HG03108 (cell line): ENCODE measurements at regions not wholly inside any gene's neighbourhood (a gene's known extent, or its start where the extent isn't known, plus 50 kb on each side); places are given as distances from the start of the nearest gene placed in this dataset.
"Not testable (repeated sequence)": the region's sequence is repeated elsewhere in the genome, so short reads cannot be mapped to it uniquely, and the experiment has no call there.

ENCODE experiments used
- ATAC-seq: cut with Tn5 transposase; IDR thresholded peaks from one replicate; pipeline ENCODE4 v1.9.1; 2021; ENCODE audit warnings: moderate library complexity; ENCODE audit not compliant: unreplicated experiment

DNA sequence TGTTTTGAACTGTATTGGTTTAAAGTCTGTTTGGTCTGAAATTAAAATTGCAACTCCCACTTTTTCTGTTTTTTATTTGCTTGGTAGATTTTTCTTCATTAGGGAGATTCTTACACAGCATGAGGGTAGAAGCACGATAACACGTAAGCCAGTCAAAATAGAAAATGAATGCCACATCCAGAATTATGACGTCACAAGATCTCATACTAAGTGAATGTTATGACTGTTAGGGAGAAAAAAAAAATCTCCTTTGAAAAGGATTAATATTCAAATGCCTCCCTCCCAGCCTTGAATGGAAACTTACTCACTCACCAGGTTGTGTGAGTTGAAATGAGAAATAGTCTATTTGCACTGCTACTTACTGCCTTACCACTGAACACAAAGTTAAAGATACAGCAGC lies 670.8 kb downstream of the TFAP2A start:
- ATAC-seq = no peak

DNA sequence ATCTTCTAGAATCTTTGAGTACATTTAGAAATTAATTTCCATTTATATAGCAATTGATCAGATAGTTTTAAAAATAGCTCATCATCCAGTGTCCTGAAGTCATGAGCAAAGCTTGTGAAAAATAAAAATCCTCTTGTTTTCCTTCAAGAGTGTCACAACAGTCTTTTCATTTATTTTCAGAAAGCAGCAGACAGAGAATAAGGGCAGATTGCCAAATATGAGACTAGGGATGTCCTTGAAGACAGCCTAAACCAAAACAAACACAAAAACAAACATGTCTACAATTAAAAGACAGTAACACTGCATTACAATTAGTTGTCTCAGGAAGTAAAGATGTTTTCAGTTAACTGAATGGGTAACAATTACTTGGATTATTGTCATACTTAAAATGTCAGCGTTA lies 682.8 kb downstream of the TFAP2A start:
- no peak for ATAC-seq

DNA sequence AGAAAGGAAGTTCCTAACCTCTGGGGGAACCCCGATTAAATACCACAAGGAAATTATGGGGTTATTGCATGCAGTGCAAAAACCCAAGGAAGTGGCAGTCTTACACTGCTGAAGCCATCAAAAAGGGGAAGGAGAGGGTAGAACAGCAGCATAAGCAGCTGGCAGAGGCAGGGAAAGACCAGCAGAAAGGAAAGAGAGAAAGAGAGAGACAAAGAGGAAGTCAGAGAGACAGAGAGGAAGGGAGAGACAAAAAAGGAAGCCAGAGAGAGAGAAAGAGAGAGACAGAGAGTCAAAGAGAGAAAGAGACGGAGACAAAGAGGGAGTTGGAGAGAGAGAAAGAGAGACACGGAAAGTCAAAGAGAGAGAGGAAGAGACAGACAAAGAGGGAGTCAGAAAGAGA lies 689.1 kb downstream of the TFAP2A start:
- not testable (repeated sequence) for ATAC-seq

DNA sequence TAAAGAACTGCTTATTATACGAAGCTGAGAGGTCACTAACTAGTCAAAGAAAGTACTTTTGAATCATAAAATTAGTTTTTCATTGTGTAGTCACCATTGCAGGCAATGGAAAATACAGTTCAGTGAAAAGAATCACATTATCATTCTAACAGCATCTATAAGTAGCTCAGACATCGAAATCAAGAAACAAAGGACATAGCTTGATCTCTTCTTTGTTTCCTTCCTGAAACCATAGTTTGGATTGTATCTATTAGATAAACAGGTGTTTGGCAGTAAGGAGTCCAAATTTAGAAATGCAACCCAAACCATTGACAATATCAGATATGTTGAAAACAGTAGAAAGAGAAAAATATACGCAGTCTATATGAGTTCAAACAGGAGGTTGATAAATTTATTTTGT lies 697.3 kb downstream of the TFAP2A start:
- ATAC-seq = no peak

DNA sequence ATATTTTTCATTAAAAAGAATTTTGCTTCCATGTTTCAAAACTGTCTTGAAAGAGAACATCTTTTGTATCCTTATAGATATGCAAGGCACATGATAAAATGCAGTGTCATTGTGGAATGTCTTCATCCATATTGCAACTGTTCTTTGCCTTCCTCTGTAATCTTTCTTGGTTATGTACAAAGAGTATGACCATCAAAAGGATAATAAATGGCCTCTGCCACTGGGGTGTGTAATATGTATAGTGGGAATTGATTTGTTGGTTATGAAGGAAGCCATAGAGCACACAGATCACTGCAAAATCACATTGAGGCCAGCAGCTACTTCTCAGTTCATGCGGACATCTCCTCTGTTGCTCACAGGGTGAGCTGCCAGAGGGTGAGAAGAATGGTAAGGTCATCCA lies 703.5 kb downstream of the TFAP2A start:
- ATAC-seq = no peak

DNA sequence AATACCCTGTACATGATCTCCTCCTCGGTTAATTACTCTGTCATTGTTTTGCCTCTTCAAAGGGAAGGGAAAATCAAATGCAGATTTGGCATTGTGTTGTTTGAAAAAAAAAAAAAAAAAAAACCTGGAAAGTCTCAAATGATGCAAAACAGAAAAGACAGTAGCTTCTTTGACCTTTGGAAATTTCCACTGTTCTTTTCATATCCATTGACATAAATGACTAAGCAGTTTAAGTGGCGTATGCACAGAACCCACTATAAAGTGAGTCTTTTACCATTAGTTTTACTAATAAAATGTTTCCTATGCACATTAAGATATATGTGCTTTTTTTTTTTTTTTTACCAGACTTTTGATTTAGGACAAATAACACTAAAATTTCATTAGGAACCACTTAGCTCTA lies 704.3 kb downstream of the TFAP2A start:
- ATAC-seq = no peak

DNA sequence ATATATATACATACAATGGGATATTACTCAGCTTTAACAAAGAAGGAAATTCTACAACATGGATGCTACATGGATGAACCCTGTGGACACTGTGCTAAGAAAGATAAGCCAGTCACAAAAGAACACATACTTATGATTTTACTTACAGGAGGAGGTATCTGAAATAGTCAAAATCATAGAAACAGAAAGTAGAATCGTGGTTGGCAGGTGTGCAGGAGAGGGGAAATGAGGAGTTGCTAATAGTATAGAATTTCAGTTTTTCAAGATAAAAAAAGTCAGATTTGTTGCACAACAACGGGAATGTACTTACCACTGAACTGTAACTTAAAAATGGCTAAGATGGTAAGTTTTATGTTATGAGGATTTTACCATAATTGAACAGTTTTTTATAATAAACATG lies 706.3 kb downstream of the TFAP2A start:
- ATAC-seq = no peak

DNA sequence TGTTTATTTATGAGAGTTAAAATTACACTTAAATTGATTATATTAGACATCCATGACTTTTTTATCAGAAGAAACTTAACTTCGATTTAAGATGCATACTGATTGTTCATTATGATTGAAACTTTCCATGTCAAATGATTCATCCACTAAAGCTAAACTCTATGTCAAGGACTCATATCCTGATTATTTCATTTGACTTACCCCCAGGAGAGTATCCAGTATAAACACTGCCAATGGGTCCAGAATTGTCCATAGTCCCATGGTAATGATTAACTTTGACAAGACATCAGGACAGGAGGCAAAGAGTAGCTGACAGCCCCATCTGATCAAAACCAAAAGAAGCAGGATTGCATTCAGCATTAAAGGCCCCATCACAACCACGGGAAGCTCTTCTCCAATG lies 709.9 kb downstream of the TFAP2A start:
- no peak for ATAC-seq

DNA sequence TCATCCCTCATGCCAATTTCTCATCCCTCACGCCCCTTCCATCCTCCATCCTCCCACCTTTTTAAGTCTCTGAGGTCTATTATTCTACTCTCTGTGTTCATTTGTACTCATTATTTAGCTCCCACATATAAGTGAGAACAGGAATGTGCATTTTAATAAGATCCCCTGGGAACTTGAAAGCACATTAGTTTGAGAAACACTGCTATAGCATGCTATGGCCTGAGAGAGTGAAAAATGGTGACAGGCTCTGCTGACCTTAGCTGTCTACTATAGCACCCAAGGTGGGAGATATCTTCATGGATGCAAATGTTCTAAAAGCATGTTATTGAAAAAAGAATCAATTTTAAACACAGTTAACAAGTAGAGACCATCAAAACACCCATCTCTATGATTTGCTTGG lies 712.0 kb downstream of the TFAP2A start:
- no peak for ATAC-seq

DNA sequence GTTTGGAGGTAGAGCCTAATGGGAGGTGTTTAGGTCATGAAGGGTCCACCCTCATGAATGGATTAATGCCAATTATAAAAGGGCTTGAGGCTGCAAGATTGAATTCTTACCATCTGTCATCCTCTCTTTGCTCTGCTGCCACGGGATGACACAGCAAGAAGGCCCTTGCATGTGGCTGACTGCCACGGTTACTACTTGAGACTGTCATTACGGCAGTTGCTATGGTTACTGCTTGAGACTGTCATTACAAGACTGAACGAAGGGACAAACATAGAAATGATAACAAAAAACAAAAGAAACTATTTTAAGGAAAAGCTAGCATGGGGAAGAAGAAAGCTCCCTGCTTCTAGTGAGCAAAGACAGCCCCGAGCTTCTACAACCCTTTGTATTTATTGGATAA lies 715.0 kb downstream of the TFAP2A start:
- no peak for ATAC-seq

DNA sequence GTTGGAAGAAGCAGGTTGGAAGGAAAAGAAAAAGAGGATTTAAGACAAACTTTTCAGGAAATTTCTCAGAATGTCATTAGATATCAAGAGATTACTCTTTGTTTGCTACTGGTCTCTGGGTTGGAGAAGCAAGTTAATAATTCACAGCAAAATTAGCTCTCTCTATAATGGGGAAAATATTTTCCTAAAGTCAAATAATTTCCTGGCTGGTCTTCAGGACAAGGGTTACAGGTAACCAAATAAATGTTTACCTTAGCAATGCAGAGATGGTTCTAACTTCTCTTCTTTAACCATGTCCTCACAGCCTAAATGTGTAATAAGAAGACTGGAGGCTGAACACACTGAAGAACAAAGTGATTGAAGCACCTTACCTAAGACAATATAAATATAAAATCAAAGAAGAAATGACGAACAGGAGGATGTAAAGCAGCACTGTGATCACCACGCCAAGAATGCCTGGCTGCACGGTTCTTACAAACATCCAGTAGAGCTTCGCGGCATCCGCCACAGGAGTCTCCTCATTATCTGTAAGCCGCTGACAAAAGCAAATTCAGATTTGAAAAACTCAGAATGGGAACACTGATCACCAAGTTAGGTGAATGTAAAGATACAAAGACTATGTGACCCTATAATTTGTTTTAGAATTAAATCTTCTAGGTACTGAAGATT lies 717.5 kb downstream of the TFAP2A start:
- ATAC-seq = no peak

DNA sequence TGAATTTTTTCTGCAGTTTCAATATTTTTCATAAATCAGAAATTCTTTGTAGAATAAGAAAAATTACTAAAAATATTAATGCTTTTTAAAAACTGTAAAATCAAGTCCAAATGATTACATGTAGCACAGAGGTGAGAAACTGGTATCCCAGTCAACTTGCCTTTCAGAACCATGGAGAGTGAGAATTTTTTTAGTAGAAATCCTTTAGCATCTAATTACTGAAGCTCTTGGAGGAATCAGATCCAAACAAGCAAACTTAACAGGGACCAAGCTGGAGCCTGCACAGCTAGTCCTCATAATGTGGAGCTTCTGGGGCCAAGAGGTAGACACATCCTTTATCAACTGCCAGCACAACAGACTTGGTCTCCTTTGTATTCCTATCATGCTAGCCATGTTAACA lies 724.5 kb downstream of the TFAP2A start:
- ATAC-seq = no peak

DNA sequence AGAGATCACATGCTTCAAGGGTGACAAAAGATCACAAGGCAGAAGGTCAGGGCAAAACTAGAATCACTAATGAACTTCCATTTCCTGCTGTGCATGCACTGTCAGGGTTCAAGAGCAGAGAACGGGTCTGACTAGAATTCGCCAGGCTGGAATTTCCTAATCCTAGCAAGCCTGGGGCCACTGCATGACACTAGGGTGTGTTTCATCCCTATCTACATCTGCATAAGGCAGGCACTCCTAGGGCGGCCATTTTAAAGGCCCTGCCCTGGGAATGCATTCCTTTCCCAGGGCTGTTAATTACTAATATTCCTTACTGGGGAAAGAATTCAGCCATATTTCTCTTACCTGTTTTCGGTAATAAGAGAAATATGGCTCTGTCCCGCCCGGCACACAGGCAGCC lies 734.1 kb downstream of the TFAP2A start:
- ATAC-seq = not testable (repeated sequence)

DNA sequence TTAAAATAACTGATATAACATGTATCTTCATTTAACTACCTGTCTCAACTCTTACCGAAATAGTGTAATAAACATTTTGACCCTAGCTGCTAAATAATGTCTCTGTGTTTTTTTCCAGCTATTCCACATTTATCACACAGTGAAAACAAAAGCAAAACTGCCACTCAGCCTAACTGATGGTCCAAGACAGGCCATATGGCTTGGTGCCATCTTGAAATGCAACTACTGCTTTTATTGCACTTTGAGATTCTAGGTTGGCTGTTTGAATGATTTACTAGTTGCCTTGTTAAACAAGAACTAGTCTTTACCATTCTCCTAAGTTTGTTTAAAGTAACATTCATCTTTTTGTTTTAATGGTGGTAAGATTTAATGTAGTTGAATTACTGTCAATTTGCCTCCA lies 739.8 kb downstream of the TFAP2A start:
- no peak for ATAC-seq

DNA sequence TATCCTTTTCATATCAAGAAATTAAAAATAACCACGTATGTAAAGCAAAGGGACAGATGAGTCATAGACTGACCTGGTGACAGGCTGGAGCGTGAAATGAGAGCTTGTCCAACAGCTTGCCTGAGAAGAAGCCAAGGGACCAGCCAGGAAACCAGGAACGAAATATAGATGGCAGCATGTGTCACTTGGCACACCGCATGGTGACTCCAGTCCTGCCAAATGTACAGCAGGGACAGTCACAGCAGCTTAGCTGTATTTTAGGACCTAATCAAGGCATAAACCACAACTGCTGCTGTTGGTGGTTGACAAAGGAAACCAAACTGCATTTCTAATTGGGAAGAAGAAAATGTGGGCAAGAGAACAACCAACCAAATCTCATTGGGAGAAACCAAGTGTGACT lies 755.0 kb downstream of the TFAP2A start:
- ATAC-seq = no peak

DNA sequence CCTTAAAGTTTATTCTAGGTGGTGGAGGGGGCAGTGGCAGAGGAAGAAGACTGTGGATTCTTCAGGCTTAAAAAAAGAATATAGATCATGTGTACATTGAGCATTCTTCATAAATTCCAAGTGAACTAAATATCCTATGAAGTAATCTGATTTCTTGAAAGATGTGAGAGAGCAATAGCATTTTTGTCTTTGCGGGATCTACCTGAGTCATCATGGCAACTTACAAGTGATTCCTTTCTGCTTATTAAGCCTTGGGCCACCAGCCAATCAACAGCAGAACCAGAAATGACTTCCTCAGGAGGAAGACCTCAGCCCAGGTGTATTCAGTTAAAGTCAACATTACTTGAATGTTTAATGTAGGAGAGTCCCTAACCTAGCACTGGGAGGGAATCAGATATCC lies 756.9 kb downstream of the TFAP2A start:
- no peak for ATAC-seq

DNA sequence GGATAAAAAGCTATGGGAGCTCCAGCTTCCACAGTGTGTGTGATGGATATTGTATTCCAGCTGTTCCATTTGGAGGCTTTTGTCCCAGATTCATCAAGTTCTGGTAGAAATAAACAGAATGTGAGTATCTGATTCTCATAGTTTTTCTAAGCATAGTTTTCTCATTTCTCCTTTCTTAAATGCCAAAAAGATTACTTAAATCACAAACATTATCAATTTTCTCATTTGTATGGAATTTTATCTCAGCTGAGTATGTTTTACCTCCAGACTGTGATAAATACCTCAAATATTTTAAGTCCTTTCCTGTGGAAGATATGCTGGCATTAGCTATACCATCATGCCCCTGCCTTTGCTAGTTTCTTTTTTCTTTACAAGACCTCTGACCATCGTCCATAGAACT lies 767.3 kb downstream of the TFAP2A start:
- ATAC-seq = no peak

DNA sequence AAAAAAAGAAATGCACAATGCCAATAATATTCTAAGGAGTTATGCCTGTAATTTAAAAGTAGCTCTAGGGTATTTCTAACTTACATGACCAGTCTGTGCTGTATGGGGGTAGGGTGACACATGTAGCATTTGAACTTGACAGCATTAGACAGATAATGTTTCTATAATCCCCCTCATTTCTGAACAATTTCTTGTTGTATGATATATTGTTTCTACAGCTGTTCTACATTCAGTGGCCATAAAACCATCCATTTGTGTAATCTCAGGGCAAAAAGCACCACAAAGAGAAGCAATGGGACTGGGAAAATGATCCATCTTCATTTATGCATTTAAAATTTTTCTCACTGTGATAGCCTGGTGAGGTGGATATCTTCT lies 767.8 kb downstream of the TFAP2A start:
- ATAC-seq = no peak

DNA sequence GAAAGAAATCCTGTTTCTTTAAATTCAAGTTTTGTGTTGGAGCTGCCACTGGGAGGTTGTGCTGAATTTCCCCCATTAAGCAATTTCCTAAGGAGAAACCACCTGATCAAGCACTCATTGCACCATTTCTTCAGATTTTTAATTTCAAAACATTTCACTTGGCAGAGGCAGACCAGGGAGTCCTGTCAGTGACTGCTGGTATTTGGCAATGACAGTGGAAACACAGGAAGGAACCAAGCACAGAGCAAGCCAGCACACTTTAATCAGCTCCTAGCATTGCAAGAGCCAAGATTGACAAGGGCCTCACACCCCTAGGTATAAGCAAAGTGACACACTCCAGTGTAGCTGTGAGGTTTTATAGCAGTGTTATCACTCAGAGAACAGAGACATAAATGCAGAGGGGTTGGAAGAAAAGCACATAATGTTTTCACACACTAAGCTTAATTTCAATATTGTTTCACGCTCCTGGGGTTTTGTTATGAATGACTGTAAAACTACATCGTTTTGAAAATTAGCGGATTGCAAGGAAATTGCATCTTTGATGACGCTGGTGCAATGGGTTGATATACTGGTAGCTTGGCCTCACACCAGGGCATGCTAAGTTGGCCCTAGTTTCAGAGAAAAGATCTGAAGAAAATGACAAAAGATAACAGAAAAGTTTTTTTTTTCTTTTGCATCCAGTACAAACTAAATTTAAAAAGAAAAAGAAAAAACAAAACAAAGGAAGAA lies 768.4 kb downstream of the TFAP2A start:
- no peak for ATAC-seq

DNA sequence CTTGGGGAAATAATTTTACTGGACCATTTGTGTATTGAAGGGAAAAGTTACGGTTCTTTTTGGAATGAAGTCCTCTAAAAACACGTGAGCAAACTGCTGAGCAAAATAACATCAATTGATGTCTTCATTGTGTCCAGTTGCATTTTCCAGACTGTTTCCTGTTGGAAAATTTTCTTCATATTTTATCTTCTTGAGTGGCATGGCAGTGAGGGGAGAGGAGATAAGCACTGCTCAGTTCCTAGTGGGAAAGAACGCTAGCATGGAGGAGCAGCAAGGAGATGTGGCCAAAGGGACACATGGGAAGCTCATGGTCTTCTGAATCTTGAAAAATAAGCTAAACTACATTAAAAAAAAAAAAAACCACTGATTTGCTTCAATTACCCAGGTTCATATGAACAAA lies 776.0 kb downstream of the TFAP2A start:
- ATAC-seq = no peak

DNA sequence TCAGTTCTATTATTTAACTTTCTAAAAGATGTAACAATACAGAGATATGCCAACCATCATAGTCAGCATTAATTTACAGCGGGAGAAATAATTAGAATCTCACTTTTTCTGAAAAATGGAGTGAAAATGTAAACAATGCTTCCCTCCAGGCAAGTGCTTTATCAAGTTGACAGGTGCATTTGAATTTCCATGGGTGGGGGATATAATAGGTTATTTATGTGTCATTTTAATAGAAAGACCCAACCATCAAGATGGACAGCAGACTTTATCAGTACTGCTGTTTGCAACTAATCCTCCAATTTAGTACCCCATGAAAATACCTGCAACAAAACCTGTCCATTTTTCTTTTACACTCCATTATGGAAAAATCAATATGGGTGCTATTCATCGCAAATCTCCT lies 780.1 kb downstream of the TFAP2A start:
- ATAC-seq = no peak

DNA sequence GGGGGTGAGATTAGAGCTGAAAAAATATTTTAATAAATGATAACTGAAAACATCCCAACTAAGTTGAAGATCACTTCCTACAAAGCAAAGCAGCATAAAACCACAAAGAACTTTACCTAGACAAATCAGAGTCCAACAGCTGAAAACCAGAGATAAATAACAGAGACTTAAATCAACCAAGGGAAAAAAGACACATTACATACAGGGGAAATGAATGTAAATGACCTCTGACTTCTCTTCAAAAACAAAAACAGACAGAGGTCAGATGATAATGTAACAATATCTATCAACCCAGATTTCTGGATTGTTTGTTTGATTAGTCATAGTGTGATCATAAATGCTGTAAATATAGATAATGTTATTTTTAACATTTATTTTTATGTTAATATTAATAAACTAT lies 782.8 kb downstream of the TFAP2A start:
- no peak for ATAC-seq

DNA sequence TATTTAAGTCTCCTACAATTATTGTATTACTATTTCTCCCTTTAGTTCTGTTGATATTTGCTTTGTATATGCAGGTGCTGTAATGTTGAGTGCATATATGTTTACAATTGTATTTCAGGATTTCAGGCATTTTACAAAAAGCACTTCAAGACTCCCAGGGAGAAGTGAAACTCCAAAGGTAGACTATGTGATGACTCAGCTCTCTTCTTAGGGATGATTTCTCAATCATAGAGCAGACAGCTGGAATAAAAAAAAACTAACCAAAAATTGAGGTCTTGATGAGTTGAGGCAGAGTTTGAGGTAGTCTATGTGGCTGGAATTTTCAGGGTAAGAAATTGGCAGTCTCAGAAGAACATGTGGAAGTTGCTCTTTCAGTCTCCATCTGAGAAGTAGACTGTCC lies 786.1 kb downstream of the TFAP2A start:
- ATAC-seq = no peak
